GM12864 (cell line): ENCODE measurements at regions not wholly inside any gene's neighbourhood (a gene's known extent, or its start where the extent isn't known, plus 50 kb on each side); places are given as distances from the start of the nearest gene placed in this dataset.
"Not testable (repeated sequence)": the region's sequence is repeated elsewhere in the genome, so short reads cannot be mapped to it uniquely, and the experiment has no call there.

Experiments used
- DNase-seq: peaks from one replicate; pipeline ENCODE4 v3.0.0-alpha.2; 2011; ENCODE audit warnings: low read depth
- H3K4me3 ChIP-seq: 2 replicates; pipeline ENCODE4 v1.5.1; 2011; ENCODE audit warnings: mild to moderate bottlenecking, low read depth, low read length, control low read depth
- TF ChIP-seq, protein P1 (sequence below): IDR thresholded peaks from 2 replicates; pipeline ENCODE4 v1.5.1; 2011; ENCODE audit warnings: low read depth, mild to moderate bottlenecking, moderate library complexity, low read length, control low read depth, inconsistent platforms; ENCODE audit errors: missing control alignments

DNA sequence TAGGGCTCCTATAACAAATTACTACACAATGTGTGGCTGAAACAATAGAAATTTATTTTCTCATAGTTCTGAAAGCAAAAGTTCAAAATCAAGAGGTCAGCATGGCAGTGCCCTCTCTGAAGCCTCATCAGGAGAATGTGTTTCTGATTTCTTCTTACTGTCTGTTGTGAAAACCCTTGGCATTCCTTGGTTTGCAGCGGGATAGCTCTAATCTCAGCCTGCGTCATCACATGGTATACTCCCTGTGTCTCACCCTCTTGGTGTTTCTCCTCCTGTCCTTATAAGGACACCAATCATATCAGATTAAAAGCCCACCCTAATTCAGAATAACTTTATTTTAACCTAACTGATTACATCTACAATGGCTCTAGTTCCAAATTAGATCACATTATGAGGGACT, 87.5 kb upstream of the CDH9 start:
- no peak overlapping the region for H3K4me3 ChIP-seq
- no peak for DNase-seq
- TF ChIP-seq, protein P1, sequence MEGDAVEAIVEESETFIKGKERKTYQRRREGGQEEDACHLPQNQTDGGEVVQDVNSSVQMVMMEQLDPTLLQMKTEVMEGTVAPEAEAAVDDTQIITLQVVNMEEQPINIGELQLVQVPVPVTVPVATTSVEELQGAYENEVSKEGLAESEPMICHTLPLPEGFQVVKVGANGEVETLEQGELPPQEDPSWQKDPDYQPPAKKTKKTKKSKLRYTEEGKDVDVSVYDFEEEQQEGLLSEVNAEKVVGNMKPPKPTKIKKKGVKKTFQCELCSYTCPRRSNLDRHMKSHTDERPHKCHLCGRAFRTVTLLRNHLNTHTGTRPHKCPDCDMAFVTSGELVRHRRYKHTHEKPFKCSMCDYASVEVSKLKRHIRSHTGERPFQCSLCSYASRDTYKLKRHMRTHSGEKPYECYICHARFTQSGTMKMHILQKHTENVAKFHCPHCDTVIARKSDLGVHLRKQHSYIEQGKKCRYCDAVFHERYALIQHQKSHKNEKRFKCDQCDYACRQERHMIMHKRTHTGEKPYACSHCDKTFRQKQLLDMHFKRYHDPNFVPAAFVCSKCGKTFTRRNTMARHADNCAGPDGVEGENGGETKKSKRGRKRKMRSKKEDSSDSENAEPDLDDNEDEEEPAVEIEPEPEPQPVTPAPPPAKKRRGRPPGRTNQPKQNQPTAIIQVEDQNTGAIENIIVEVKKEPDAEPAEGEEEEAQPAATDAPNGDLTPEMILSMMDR, result no peak

DNA sequence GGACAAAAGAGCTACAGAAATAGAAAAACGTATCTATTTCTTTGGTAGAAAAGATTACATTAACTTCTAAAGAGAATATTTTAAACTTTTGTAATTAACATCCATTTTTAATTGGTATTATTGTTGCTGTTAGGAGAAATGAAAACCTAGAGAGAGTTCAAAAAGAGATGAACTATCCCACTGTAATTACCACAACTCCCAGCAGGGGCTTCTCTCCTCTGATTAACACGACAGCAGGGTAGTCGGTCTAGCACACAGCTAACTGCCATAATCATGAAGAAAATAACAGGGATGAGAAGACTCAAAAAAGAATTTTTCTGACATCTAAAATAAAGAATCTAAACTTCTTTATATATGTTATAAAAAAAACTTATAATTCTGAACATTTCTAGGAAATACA, 86.2 kb upstream of the CDH9 start:
- TF ChIP-seq, protein P1, result no peak
- no peak for DNase-seq
- H3K4me3 ChIP-seq, result no peak overlapping the region

DNA sequence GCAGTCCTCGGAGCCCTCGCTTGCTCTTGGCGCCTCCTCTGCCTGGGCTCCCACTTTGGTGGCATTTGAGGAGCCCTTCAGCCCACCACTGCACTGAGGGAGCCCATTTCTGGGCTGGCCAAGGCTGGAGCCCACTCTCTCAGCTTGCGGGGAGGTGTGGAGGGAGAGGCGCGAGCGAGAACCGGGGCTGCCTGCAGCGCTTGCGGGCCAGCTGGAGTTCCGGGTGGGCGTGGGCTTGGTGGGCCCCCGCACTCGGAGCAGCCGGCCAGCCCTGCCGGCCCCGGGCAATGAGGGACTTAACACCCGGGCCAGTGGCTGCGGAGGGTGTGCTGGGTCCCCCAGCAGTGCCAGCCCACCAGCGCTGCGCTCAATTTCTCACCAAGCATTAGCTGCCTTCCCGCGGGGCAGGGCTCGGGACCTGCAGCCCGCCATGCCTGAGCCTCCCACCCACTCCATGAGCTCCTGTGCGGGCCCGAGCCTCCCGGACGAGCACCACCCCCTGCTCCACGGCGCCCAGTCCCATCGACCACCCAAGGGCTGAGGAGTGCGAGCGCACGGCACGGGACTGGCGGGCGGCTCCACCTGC, 81.4 kb upstream of the CDH9 start:
- not testable (repeated sequence) for DNase-seq, H3K4me3 ChIP-seq

DNA sequence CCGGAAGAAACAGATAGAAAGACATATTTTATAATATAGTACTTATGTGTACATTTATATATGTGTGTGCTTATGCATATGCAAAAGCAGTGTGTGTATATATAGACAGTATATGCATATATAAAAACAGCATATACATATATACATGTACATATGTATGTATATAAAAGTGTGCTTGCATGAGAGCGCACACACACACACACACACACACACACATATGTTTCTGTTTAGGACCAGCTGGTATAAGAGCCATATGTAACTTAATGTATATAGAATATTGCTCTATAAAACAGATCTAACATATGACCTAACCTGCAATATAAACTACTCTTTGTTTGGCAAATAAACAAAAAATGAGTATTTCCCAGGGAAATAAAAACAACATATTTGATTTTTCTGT, 65.1 kb upstream of the CDH9 start:
- no peak overlapping the region for H3K4me3 ChIP-seq
- DNase-seq, result no peak
- TF ChIP-seq, protein P1, result no peak

DNA sequence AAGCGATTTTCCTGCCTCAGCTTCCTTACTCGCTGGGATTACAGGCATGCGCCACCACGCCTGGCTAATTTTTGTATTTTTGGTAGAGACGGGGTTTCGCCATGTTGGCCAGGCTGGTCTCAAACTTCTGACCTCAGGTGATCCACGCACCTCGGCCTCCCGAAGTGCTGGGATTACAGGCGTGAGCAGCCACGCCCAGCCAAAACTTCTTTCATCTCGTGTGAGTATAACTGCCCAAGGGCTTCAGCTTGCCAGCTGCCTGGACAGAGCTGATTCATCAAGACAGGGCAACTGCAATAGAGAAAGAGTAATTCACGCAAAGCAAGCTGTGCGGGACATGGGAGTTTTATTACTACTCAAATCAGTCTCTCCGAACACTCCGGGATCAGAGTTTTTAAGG, 57.4 kb upstream of the CDH9 start:
- DNase-seq, result not testable (repeated sequence)

DNA sequence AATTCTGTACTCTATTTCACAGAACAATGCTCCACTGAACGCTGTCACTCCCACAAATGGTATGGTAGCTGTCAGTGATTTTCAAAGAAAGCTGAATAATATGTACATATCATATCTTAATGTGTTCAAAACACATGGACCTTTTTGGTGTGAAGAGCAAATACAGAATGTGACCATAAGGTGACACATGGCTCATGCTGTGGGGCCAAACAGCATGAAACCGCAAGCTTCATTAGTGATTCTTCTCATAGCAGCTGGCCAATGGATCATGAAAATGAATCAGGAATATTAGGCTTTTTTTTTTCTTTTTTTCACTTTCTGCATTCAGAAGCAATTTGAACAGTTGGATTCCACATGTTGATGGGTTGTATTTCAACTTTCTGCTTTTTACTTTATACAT, 54.9 kb upstream of the CDH9 start:
- no peak overlapping the region for H3K4me3 ChIP-seq
- no peak for DNase-seq
- TF ChIP-seq, protein P1, result no peak

More for the DNA sequence above, 57.4 kb upstream of the CDH9 start:
- H3K4me3 ChIP-seq, result not testable (repeated sequence)

DNA sequence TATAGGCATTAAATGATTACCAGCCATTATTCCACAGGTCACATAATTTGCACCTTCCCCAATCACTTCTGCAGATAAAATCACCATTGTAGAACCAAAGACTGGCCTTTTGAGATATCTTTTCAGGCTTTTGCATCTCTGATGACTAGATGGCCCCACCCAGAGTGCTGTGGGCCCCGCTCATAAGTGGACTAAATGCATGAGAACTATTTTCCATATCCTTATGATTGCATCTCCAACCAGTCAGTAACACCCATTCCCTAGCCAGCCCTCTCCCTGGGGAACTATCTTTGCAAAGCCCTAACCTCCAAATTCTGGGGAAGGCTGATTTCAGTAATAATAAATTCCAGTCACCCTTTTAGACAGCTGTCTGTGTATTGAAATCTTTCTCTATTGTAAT, 53.5 kb upstream of the CDH9 start:
- no peak overlapping the region for H3K4me3 ChIP-seq
- TF ChIP-seq, protein P1, result no peak
- no peak for DNase-seq

DNA sequence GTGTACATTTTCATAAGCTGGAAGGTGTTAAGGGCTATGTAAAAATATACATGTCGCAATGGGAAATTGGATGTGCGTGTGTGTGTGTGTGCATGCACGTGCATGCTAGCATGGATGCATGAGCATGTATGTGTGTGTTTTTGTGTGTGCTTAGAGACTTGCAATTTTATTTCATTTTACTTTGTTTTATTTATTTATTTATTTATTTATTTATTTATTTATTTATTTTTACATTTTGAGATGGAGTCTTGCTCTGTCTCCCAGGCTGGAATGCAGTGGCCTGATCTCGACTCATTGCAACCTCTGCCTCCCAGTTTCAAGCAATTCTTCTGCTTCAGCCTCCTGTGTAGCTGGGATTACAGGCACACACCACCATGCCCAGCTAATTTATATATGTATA, 50.4 kb upstream of the CDH9 start:
- H3K4me3 ChIP-seq, DNase-seq: not testable (repeated sequence)
